GM23248 (cell line): ENCODE measurements at regions not wholly inside any gene's neighbourhood (a gene's known extent, or its start where the extent isn't known, plus 50 kb on each side); places are given as distances from the start of the nearest gene placed in this dataset.

ENCODE experiments used
- DNase-seq: peaks from one replicate; pipeline ENCODE4 v3.0.0-alpha.2; 2015
- H2AFZ ChIP-seq: fragments of 200-600 bp; sonication (generic); 2 replicates; pipeline ENCODE4 v1.6.1; 2016; ENCODE audit warnings: antibody characterized with exemption
- H3F3A ChIP-seq: fragments of 200-600 bp; sonication (generic); 2 replicates; pipeline ENCODE4 v1.6.1; 2016; ENCODE audit warnings: mild to moderate bottlenecking, antibody characterized with exemption, mixed run types; ENCODE audit not compliant: insufficient read depth
- H3K27ac ChIP-seq: fragments of 200-600 bp; sonication (generic); 2 replicates; pipeline ENCODE4 v1.5.1; 2016; ENCODE audit warnings: mild to moderate bottlenecking
- H3K27me3 ChIP-seq: fragments of 200-600 bp; sonication (generic); replicated peaks from 2 replicates; pipeline ENCODE4 v1.6.1; 2016; ENCODE audit warnings: mild to moderate bottlenecking; ENCODE audit not compliant: insufficient read depth
- H3K36me3 ChIP-seq: fragments of 200-600 bp; sonication (generic); 2 replicates; pipeline ENCODE4 v1.6.1; 2016; ENCODE audit warnings: low read depth, mild to moderate bottlenecking
- H3K4me1 ChIP-seq: fragments of 200-600 bp; sonication (generic); 2 replicates; pipeline ENCODE4 v1.6.1; 2016; ENCODE audit warnings: mild to moderate bottlenecking; ENCODE audit not compliant: insufficient read depth
- H3K4me2 ChIP-seq: fragments of 200-600 bp; sonication (generic); one replicate; pipeline ENCODE4 v1.6.1; 2016; ENCODE audit warnings: mild to moderate bottlenecking; ENCODE audit not compliant: unreplicated experiment
- H3K4me3 ChIP-seq: fragments of 200-600 bp; sonication (generic); 2 replicates; pipeline ENCODE4 v1.5.1; 2016; ENCODE audit warnings: mild to moderate bottlenecking
- H3K79me2 ChIP-seq: fragments of 200-600 bp; sonication (generic); 2 replicates; pipeline ENCODE4 v1.6.1; 2016; ENCODE audit warnings: mild to moderate bottlenecking; ENCODE audit not compliant: insufficient read depth
- H3K9ac ChIP-seq: fragments of 200-600 bp; sonication (generic); 2 replicates; pipeline ENCODE4 v1.6.1; 2016; ENCODE audit warnings: mild to moderate bottlenecking
- H3K9me2 ChIP-seq: fragments of 200-600 bp; sonication (generic); 2 replicates; pipeline ENCODE4 v1.6.1; 2016; ENCODE audit warnings: mixed run types, mild to moderate bottlenecking, moderate library complexity; ENCODE audit not compliant: insufficient read depth
- H3K9me3 ChIP-seq: fragments of 200-600 bp; sonication (generic); one replicate; pipeline ENCODE4 v1.6.1; 2017; ENCODE audit warnings: low read depth
- H4K20me1 ChIP-seq: fragments of 200-600 bp; sonication (generic); 2 replicates; pipeline ENCODE4 v1.6.0; 2016; ENCODE audit not compliant: insufficient read depth
- EZH2 ChIP-seq: fragments of 200-600 bp; sonication (generic); IDR thresholded peaks from 2 replicates; pipeline ENCODE4 v1.6.1; 2018; ENCODE audit warnings: antibody characterized with exemption, mild to moderate bottlenecking; ENCODE audit not compliant: insufficient read depth, poor library complexity, severe bottlenecking
- EZH2phosphoT487 ChIP-seq: fragments of 200-600 bp; sonication (generic); IDR thresholded peaks from 2 replicates; pipeline ENCODE4 v1.6.1; 2018; ENCODE audit warnings: antibody characterized with exemption, moderate library complexity, mild to moderate bottlenecking, low read depth; ENCODE audit not compliant: insufficient read depth
- WGBS, 2 experiments: methylation state at CpG; one replicate each; pipeline ENCODE4 v1.1.6; 2015 to 2017; ENCODE audit warnings: low lambda C conversion rate in 2 of 2, low coverage in 1 of 2; ENCODE audit errors: missing lambda C conversion rate in 2 of 2; 5-methylcytosine and 5-hydroxymethylcytosine counted together
- in situ Hi-C: fragments of 300-500 bp; cut with MboI; formaldehyde crosslinking; loops from 2 replicates; pipeline ENCODE4 v1.15.0; 2020

DNA sequence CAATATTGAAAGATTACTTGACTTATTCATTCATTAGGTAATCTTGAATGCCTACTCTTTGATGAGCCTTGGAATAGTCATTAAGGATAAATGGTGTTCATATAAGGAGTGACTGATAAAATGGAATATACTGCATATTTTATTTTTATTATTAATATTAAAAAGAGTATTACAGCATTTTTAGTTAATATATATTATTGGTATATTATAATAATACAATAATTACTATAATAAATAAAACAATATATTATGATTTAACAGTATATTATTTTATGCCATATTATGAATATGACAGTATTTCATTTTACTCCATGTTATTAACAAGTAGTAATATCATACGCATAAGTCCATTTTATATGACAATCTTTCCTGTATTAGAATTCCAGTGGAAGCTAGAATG, 490.8 kb upstream of the NFIA start:
- in situ Hi-C loops = no loop called here
- WGBS, 2 experiments = 93 to 94% methylated on average over 1 of the region's 1 CpG
- H2AFZ ChIP-seq = no peak overlapping the region
- no peaks in the 10 kb centered on the region for H3K9me3 ChIP-seq
- H3K9me2 ChIP-seq = no peaks in the 10 kb centered on the region
- no peak overlapping the region for H3K27ac ChIP-seq
- H3K4me3 ChIP-seq = no peak overlapping the region
- no peaks in the 10 kb centered on the region for H3K36me3 ChIP-seq
- H3K27me3 ChIP-seq = no peaks in the 10 kb centered on the region
- H3K4me1 ChIP-seq = no peaks in the 10 kb centered on the region; the same call in 1 of the 2 replicates
- no peak for TF ChIP-seq EZH2phosphoT487
- no peak for TF ChIP-seq EZH2
- DNase-seq = no peak
- H3K4me2 ChIP-seq = no peak overlapping the region
- H3K79me2 ChIP-seq = no peaks in the 10 kb centered on the region
- no peaks in the 10 kb centered on the region for H3F3A ChIP-seq
- H4K20me1 ChIP-seq = no peaks in the 10 kb centered on the region
- no peak overlapping the region for H3K9ac ChIP-seq

DNA sequence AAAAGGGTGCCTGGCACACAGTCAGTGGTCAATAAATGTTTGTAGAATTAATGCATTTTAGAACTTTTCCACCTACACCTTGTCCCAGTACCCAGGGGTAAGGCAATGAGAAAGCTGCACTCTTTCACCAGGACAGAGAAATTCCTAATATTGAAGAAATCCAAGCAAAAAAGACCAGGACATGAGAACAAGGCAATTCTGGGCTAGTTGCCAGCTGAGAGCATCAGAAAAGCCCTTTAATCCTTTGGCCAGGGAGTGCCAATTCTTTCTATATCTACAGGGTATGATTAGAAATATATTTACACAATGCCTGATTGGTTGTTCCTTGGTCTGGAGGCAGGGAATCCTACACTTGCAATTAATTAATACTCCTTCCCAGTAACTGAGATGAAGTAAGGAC, 492.4 kb upstream of the NFIA start:
- in situ Hi-C loops = no loop called here

DNA sequence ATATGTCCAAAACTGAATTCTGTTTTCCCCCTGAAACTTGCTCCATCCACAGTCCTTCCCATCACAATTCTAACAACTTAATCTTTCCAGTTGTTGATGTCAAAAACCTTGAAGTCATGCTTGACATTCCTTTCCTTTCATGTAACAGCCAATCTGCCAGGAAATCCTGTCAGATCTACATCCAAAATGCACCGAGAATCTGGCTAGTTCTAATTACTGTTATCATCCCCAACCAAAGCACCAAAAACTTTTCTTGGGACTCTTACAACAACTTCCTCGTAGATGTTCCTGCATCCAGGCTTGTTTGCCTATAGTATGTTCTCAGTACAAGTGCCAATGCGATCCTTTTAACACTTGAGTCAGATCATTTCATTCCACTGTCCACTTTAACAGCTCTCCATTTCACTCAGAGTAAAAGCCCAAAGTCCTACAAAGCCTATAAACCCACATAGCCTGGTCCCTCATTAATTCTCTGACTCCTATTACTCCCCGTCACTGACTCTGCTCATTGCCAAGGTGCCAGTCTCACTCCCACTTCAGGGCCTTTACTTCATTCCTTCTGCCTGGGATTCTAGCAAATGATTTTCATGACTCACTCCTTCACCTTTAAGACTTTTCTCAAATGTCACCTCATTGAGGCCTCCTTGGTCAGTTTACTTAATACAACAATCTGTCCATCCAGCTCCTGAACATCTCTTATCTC, 493.2 kb upstream of the NFIA start:
- Histone ChIP-seq H2AFZ (no peak overlapping the region), H3K27me3 (no peaks in the 10 kb centered on the region), H3K9me2 (no peaks in the 10 kb centered on the region), H3K79me2 (no peaks in the 10 kb centered on the region), H3F3A (no peaks in the 10 kb centered on the region), H3K27ac (no peak overlapping the region), H3K4me2 (no peak overlapping the region), H4K20me1 (no peaks in the 10 kb centered on the region), H3K9me3 (no peaks in the 10 kb centered on the region), H3K9ac (no peak overlapping the region), H3K36me3 (no peaks in the 10 kb centered on the region), H3K4me1 (no peaks in the 10 kb centered on the region), H3K4me3 (no peak overlapping the region)
- TF ChIP-seq EZH2 = no peak
- TF ChIP-seq EZH2phosphoT487 = no peak
- WGBS, 2 experiments = 43 to 44% methylated on average over 4 of the region's 4 CpGs
- DNase-seq = no peak
- in situ Hi-C loops = no loop called here

More for the DNA sequence above, 492.4 kb upstream of the NFIA start:
- Histone ChIP-seq H3K36me3 (no peaks in the 10 kb centered on the region), H3K4me1 (no peaks in the 10 kb centered on the region), H3K27ac (no peak overlapping the region), H4K20me1 (no peaks in the 10 kb centered on the region), H3K9me3 (no peaks in the 10 kb centered on the region), H3K27me3 (no peaks in the 10 kb centered on the region), H2AFZ (no peak overlapping the region), H3K4me3 (no peak overlapping the region), H3K79me2 (no peaks in the 10 kb centered on the region), H3K9me2 (no peaks in the 10 kb centered on the region), H3K9ac (no peak overlapping the region), H3F3A (no peaks in the 10 kb centered on the region), H3K4me2 (no peak overlapping the region)
- DNase-seq = no peak
- no peak for TF ChIP-seq EZH2

DNA sequence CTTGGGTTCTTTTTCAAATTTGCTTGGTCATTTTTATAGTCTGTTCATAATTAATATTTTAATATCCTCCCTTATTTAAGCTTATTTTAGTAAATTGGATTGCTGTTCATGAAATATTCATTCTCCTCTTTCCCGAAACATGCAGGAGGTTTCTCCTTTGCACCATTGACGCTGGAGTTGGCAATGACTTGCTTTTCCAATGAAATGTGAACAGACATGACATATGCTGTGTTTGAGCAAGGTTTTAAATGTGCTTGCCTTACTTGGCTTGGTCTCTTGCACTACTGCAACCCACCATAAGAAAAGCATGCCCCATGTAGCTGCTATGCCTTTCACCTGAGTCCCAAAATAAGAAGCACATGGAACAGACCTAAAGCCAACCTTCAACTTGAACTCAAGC, 498.0 kb upstream of the NFIA start:
- H3K9ac ChIP-seq = no peak overlapping the region
- no peaks in the 10 kb centered on the region for H3F3A ChIP-seq
- TF ChIP-seq EZH2phosphoT487 (no peak), EZH2 (no peak)
- no peaks in the 10 kb centered on the region for H3K79me2 ChIP-seq
- H4K20me1 ChIP-seq = no peaks in the 10 kb centered on the region
- H3K9me2 ChIP-seq = no peaks in the 10 kb centered on the region
- H3K27me3 ChIP-seq = no peaks in the 10 kb centered on the region
- no peaks in the 10 kb centered on the region for H3K36me3 ChIP-seq
- H3K4me1 ChIP-seq = no peaks in the 10 kb centered on the region
- H3K4me3 ChIP-seq = no peak overlapping the region
- no peak for DNase-seq
- WGBS, 2 experiments = 20 to 25% methylated on average over 2 of the region's 2 CpGs
- in situ Hi-C loops = no loop called here
- H3K27ac ChIP-seq = no peak overlapping the region
- no peak overlapping the region for H3K4me2 ChIP-seq
- no peak overlapping the region for H2AFZ ChIP-seq
- H3K9me3 ChIP-seq = no peaks in the 10 kb centered on the region

DNA sequence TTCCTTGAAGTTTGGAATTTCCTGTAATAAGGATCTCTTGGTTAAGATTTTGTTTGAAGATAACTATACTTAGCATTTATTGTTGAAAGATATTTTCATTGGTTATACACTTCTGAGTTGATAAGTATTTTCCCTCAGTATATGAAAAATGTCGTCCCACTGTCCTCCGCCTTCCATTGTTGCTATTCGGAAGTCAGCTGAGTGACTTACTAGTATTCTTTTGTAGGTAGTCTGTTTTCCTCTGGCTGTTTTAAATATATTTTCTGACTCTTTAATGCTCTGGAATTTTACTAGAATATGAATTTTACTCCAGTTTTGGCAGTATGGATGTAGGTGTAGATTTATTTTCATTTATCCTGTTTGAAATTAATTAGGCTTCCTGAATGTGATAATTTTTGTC, 498.7 kb upstream of the NFIA start:
- in situ Hi-C loops = no loop called here
- no peaks in the 10 kb centered on the region for H4K20me1 ChIP-seq
- DNase-seq = peak; percentile 8

More for the DNA sequence above, 498.7 kb upstream of the NFIA start:
- Histone ChIP-seq H3K4me3 (no peak overlapping the region), H3K27ac (no peak overlapping the region), H3F3A (no peaks in the 10 kb centered on the region), H3K9me3 (no peaks in the 10 kb centered on the region), H3K79me2 (no peaks in the 10 kb centered on the region), H2AFZ (no peak overlapping the region), H3K4me2 (no peak overlapping the region), H3K4me1 (no peaks in the 10 kb centered on the region), H3K27me3 (no peaks in the 10 kb centered on the region), H3K36me3 (no peaks in the 10 kb centered on the region), H3K9me2 (no peaks in the 10 kb centered on the region), H3K9ac (no peak overlapping the region)
- 82 to 91% methylated on average over 3 of the region's 3 CpGs for WGBS, 2 experiments
- TF ChIP-seq EZH2phosphoT487 = no peak
- no peak for TF ChIP-seq EZH2
